ENCODE measurements at regions not wholly inside any gene's neighbourhood (a gene's known extent, or its start where the extent isn't known, plus 50 kb on each side); places are given as distances from the start of the nearest gene placed in this dataset.
"Not testable (repeated sequence)": the region's sequence is repeated elsewhere in the genome, so short reads cannot be mapped to it uniquely, and the experiment has no call there.

DNA sequence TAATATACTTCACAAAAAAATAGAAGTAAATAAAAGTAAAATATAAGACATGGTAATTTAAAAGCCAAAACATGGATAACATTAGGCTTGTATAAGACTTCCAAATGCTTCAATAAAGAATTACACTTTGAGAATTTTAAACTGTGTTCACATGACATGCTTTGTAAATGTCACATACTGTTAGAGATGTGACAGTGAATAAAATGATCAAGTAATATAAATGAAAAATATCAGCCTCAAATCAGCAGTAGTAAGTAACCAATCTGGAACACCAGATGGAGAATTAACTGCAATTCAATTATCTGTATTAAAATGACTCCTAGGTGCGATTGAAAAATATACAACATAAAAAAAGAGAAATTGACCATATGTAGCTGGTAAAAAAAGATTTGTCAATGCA lies 1260.8 kb downstream of the BRINP3 start:
- Histone ChIP-seq H3K4me1 (ENCODE audit: control insufficient read depth in 1 of 2, insufficient read depth in 1 of 2, low read depth in 1 of 2, low read length in 1 of 2) (no peaks in the 10 kb centered on the region), H3K9me3 (no peaks in the 10 kb centered on the region), H3K36me3 (no peaks in the 10 kb centered on the region), H3K27ac (no peak overlapping the region), H3K4me3 (ENCODE audit: low read depth in 1 of 2, low read length in 1 of 2) (no peak overlapping the region), H3K27me3 (no peaks in the 10 kb centered on the region)
- TF ChIP-seq, protein P1, sequence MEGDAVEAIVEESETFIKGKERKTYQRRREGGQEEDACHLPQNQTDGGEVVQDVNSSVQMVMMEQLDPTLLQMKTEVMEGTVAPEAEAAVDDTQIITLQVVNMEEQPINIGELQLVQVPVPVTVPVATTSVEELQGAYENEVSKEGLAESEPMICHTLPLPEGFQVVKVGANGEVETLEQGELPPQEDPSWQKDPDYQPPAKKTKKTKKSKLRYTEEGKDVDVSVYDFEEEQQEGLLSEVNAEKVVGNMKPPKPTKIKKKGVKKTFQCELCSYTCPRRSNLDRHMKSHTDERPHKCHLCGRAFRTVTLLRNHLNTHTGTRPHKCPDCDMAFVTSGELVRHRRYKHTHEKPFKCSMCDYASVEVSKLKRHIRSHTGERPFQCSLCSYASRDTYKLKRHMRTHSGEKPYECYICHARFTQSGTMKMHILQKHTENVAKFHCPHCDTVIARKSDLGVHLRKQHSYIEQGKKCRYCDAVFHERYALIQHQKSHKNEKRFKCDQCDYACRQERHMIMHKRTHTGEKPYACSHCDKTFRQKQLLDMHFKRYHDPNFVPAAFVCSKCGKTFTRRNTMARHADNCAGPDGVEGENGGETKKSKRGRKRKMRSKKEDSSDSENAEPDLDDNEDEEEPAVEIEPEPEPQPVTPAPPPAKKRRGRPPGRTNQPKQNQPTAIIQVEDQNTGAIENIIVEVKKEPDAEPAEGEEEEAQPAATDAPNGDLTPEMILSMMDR (IDR thresholded peaks at IDR 0.05) = no peak

DNA sequence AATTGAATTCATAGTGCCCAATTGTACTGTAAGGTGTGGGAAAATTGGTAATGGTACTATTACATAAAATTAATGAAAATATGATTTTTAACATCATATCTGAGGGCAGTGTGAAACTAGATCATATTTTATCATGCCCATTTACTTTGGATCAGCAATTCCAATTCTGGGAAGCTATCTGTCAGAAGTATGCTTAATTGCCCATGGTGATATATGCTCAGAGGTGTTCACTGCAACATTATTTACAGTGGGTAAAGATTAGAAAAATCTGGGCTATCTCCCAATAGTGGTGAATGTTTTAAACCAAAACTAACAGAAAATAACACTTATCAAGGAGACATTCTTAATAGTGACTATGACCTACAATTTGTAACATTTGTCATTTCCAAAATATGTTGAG lies 1260.0 kb downstream of the BRINP3 start:
- H3K27me3 ChIP-seq = no peaks in the 10 kb centered on the region
- TF ChIP-seq, protein P1 (IDR thresholded peaks at IDR 0.05) = no peak

DNA sequence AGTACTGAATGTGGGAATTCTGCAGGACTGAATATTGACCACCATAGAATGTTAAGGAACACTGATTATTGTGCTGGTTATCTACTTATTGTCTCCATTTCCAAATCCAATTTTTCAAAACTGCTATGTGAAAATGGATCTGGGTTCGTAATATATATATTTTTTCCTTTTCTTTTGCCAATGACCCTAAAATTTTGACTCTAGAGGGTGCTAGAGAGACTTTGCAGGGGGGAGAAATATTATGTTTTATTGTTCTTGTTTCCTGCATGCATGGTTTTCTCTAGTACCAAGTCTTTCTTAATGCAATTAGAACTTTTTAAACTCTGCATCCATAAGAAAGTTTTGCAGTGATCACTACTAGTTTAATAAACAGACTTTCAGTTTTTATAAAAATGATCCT lies 1256.9 kb downstream of the BRINP3 start:
- TF ChIP-seq, protein P1 (IDR thresholded peaks at IDR 0.05) = no peak

More for the DNA sequence above, 1260.0 kb downstream of the BRINP3 start:
- H3K27ac ChIP-seq = no peak overlapping the region
- no peaks in the 10 kb centered on the region for H3K36me3 ChIP-seq
- H3K4me1 ChIP-seq (ENCODE audit: control insufficient read depth in 1 of 2, insufficient read depth in 1 of 2, low read depth in 1 of 2, low read length in 1 of 2) = no peaks in the 10 kb centered on the region
- no peaks in the 10 kb centered on the region for H3K9me3 ChIP-seq
- no peak overlapping the region for H3K4me3 ChIP-seq (ENCODE audit: low read depth in 1 of 2, low read length in 1 of 2)

DNA sequence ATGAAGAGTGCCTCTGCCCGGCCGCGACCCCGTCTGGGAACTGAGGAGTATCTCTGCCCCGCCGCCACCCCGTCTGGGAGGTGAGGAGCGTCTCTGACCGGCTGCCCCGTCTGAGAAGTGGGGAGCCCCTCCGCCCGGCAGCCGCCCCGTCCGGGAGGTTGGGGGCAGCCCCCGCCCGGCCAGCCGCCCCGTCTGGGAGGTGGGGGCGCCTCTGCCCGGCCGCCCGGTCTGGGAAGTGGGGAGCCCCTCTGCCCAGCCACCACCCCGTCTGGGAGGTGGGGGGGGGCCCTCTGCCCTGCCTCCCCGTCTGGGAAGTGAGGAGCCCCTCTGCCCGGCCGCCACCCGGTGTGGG lies 1251.9 kb downstream of the BRINP3 start:
- H3K27ac ChIP-seq; H3K4me1 ChIP-seq (ENCODE audit: control insufficient read depth in 1 of 2, insufficient read depth in 1 of 2, low read depth in 1 of 2, low read length in 1 of 2); H3K27me3 ChIP-seq; H3K4me3 ChIP-seq (ENCODE audit: low read depth in 1 of 2, low read length in 1 of 2); H3K9me3 ChIP-seq; H3K36me3 ChIP-seq: not testable (repeated sequence)

More for the DNA sequence above, 1256.9 kb downstream of the BRINP3 start:
- H3K36me3 ChIP-seq = no peaks in the 10 kb centered on the region
- no peaks in the 10 kb centered on the region for H3K27me3 ChIP-seq
- no peak overlapping the region for H3K27ac ChIP-seq
- no peaks in the 10 kb centered on the region for H3K9me3 ChIP-seq
- H3K4me3 ChIP-seq (ENCODE audit: low read depth in 1 of 2, low read length in 1 of 2) = no peak overlapping the region
- no peaks in the 10 kb centered on the region for H3K4me1 ChIP-seq (ENCODE audit: control insufficient read depth in 1 of 2, insufficient read depth in 1 of 2, low read depth in 1 of 2, low read length in 1 of 2)

DNA sequence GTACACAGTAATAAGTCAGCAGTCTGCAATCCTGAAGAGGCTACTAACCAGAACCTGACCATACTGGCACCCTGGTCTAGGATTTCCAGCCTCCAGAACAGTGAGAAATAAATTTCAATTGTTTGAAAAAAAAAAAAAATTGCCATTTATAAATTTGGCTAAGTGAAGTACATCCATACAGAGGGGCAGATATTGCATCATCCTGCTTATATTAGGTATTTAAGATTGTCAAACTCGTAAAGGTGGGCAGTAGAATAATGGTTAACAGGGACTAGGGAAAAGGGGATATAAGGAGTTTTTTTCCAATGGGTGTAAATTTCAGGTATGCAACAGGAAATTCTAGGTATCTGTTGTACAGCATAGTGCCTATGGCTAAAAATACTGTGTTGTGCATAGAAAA lies 1250.9 kb downstream of the BRINP3 start:
- H3K36me3 ChIP-seq = no peaks in the 10 kb centered on the region
- TF ChIP-seq, protein P1 (IDR thresholded peaks at IDR 0.05) = no peak
- no peaks in the 10 kb centered on the region for H3K4me1 ChIP-seq (ENCODE audit: control insufficient read depth in 1 of 2, insufficient read depth in 1 of 2, low read depth in 1 of 2, low read length in 1 of 2)
- H3K4me3 ChIP-seq (ENCODE audit: low read depth in 1 of 2, low read length in 1 of 2) = no peak overlapping the region
- no peaks in the 10 kb centered on the region for H3K9me3 ChIP-seq
- H3K27me3 ChIP-seq = no peaks in the 10 kb centered on the region
- H3K27ac ChIP-seq = no peak overlapping the region

DNA sequence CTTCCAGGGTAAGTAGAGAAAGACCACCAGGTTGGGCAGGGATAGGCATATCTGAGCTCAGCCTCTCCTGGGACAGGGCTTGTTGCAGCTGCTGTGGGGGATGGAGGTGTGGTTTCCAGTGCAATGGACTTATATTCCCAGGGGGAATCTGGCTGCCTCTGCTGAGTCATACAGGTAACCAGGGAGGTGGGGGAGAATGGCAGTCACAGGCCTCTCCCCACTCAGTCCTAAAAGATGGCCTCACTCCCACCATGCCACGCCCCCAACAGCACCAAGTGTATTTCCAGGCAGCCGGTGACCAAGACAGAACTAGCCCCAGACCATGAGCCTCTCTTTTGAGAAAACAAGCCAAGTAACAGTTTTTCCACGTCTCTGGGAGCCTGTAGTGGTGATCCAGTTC lies 1240.7 kb downstream of the BRINP3 start:
- Histone ChIP-seq H3K27ac (no peak overlapping the region), H3K9me3 (no peaks in the 10 kb centered on the region), H3K36me3 (no peaks in the 10 kb centered on the region), H3K4me3 (ENCODE audit: low read depth in 1 of 2, low read length in 1 of 2) (no peak overlapping the region), H3K4me1 (ENCODE audit: control insufficient read depth in 1 of 2, insufficient read depth in 1 of 2, low read depth in 1 of 2, low read length in 1 of 2) (no peaks in the 10 kb centered on the region), H3K27me3 (no peaks in the 10 kb centered on the region)
- TF ChIP-seq, protein P1 (IDR thresholded peaks at IDR 0.05) = no peak

Measured in neutrophil (primary cell).